Osteocyte (in vitro differentiated cells): ENCODE measurements at regions not wholly inside any gene's neighbourhood (a gene's known extent, or its start where the extent isn't known, plus 50 kb on each side); places are given as distances from the start of the nearest gene placed in this dataset.
A peak's percentile ranks its signal among the peaks of the same experiment; 100 is the strongest.

Experiments used
- DNase-seq: peaks from one replicate; pipeline ENCODE4 v3.0.0; 2021; ENCODE audit warnings: mixed read lengths; ENCODE audit not compliant: unreplicated experiment; ENCODE audit errors: extremely low spot score
- H3K27ac Mint-ChIP-seq: one replicate; pipeline ENCODE4 v1.8.0; 2021; ENCODE audit warnings: mild to moderate bottlenecking, mixed read lengths; ENCODE audit not compliant: unreplicated experiment
- H3K27me3 Mint-ChIP-seq: one replicate; pipeline ENCODE4 v1.8.0; 2021; ENCODE audit warnings: mixed read lengths; ENCODE audit not compliant: unreplicated experiment
- H3K36me3 Mint-ChIP-seq: one replicate; pipeline ENCODE4 v1.8.0; 2021; ENCODE audit warnings: mixed read lengths; ENCODE audit not compliant: unreplicated experiment
- H3K4me1 Mint-ChIP-seq: one replicate; pipeline ENCODE4 v1.8.0; 2021; ENCODE audit warnings: mixed read lengths; ENCODE audit not compliant: unreplicated experiment
- H3K4me3 Mint-ChIP-seq: one replicate; pipeline ENCODE4 v1.8.0; 2021; ENCODE audit warnings: mild to moderate bottlenecking, moderate library complexity, mixed read lengths; ENCODE audit not compliant: unreplicated experiment
- H3K9me3 Mint-ChIP-seq: one replicate; pipeline ENCODE4 v1.8.0; 2021; ENCODE audit warnings: mixed read lengths; ENCODE audit not compliant: unreplicated experiment
- TF ChIP-seq, protein P1 (sequence below): fragments of 200-600 bp; sonication (generic); IDR thresholded peaks from 2 replicates; pipeline ENCODE4 v1.5.0; 2021; ENCODE audit warnings: antibody characterized with exemption, mild to moderate bottlenecking, moderate library complexity

DNA sequence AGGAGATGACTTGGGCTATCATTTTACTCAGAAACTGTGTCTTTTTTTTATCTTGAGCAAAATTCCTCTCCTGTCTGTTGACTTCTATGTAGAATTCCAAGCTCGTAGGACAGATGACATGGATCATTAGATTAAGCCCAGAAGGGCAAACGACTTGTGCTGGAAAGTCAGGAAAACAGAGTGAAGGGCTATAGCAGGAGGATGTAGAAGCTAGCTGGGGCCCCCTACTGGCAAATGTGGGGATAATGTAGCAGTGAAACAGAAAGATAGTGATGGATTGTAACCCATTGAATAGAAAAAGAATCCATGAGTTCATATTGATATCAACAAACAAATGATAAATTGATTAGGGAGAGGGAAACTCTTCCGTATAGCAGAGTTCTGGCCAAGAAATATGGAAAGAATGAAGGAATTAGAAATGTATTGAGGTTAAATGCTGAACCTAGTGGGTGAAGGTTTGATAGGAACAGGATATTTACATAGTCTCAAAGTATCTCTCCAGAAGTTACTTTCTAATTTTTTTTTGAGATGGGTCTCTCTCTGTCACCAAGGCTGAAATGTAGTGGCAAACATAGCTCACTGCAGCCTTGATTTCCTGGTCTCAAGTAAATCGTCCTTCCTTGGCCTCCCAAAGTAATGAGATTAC lies 103.6 kb downstream of the LYZL1 start:
- no peak for DNase-seq
- Mint-ChIP-seq H3K4me3 (no peak overlapping the region), H3K36me3 (no peaks in the 10 kb centered on the region), H3K27ac (no peak overlapping the region), H3K27me3 (peaks cover 54% of the 10 kb centered on the region), H3K4me1 (peaks cover 6% of the 10 kb centered on the region), H3K9me3 (no peaks in the 10 kb centered on the region)
- TF ChIP-seq, protein P1, sequence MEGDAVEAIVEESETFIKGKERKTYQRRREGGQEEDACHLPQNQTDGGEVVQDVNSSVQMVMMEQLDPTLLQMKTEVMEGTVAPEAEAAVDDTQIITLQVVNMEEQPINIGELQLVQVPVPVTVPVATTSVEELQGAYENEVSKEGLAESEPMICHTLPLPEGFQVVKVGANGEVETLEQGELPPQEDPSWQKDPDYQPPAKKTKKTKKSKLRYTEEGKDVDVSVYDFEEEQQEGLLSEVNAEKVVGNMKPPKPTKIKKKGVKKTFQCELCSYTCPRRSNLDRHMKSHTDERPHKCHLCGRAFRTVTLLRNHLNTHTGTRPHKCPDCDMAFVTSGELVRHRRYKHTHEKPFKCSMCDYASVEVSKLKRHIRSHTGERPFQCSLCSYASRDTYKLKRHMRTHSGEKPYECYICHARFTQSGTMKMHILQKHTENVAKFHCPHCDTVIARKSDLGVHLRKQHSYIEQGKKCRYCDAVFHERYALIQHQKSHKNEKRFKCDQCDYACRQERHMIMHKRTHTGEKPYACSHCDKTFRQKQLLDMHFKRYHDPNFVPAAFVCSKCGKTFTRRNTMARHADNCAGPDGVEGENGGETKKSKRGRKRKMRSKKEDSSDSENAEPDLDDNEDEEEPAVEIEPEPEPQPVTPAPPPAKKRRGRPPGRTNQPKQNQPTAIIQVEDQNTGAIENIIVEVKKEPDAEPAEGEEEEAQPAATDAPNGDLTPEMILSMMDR, result peak; percentile 76

DNA sequence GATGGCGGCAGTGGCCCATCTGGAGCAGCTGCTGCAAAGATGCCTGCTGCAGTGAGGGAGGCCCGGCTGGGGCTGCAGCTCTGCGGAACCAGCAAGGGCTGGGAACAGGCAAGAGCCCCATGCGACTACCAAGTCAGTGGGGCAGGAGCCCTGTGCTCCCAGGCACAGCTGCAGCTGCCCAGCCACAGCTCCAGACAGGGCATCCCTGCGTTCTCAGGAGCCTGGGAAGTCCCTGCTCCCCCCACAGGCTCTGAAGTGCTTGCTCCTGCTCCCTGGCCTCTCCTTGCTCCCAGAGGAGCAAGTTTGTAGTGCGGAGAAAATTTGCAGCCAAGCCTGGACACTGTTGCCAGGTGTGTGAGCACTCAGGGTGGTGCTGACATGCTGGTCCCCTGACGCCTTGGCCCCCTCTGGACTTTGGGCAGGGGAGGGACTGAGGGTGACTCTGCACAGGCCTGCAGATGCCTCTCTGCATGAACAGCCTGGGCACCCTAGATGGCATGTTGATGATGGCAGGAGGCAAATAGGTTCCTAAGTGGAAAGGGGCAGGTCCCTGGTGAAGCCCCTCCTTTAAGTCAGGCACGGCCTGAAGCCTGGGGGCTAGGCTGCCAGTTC lies 105.6 kb downstream of the LYZL1 start:
- Mint-ChIP-seq H3K27me3 (peaks cover 54% of the 10 kb centered on the region), H3K9me3 (no peaks in the 10 kb centered on the region), H3K4me3 (no peak overlapping the region), H3K36me3 (no peaks in the 10 kb centered on the region), H3K27ac (no peak overlapping the region), H3K4me1 (no peaks in the 10 kb centered on the region)
- DNase-seq, result peak; percentile 57
- TF ChIP-seq, protein P1, result no peak

DNA sequence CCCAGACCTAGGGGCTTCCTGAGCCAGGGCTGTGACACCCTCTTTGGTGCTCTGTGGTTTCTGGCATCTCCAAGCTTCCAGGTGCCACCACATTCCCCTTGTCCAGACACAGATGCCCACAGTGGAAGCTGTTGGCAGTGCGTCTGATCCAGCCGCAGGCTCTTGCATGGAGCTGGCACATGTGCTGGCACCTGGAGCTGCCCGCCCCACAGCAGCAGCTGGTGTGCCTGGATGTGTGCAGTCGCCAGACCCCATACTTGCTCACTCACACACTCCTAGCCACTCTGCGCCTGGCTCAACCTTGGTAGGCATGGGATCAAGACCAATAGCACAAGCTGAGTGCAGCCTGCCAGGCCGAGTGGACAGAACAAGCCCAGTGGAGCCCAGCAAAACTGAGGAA lies 106.5 kb downstream of the LYZL1 start:
- Mint-ChIP-seq H3K27ac (no peak overlapping the region), H3K36me3 (no peaks in the 10 kb centered on the region), H3K9me3 (no peaks in the 10 kb centered on the region), H3K4me1 (no peaks in the 10 kb centered on the region), H3K27me3 (peaks cover 50% of the 10 kb centered on the region), H3K4me3 (no peak overlapping the region)
- TF ChIP-seq, protein P1, result no peak
- DNase-seq, result peak; percentile 79

DNA sequence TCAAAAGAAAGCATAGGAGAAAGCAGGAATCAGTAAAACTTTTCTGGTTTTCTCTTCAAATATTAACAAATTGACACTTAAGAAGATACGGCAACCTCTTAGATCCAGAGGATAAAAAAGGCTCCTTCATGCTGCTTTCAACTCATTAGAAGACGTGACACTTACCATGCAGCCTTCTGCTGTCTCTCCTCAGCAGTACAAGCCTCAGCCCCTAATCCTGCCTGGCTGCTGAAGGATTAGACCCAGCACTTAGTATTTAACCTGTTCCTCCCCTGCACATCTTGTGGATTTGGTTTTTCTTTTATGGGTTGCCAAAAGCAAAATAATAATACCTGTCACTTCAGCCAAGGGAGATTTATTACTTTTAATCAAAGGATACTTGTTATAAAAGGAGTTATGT lies 108.4 kb downstream of the LYZL1 start:
- Mint-ChIP-seq H3K4me3 (no peak overlapping the region), H3K27ac (no peak overlapping the region), H3K27me3 (peaks cover 54% of the 10 kb centered on the region), H3K4me1 (no peaks in the 10 kb centered on the region), H3K9me3 (peaks cover 14% of the 10 kb centered on the region), H3K36me3 (no peaks in the 10 kb centered on the region)
- no peak for DNase-seq
- TF ChIP-seq, protein P1, result no peak

DNA sequence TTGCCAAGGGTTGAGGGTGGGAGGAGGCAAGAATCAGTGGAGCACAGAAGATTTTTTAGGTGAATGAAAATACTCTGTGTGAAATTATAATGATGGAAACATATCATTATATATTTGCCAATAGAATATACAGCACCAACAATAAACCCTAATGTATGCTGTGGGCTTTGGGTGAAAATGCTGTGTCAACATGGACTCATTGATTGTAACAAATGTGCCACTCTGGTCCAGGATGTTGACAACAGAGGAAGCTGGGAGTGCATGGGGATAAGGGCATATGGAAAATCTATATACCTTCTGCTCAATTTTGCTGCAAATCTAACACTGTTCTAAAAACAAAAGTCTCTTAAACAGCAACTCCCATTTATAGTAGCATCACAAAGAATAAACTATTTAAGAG lies 114.3 kb downstream of the LYZL1 start:
- Mint-ChIP-seq H3K27ac (no peak overlapping the region), H3K36me3 (no peaks in the 10 kb centered on the region), H3K4me3 (no peak overlapping the region), H3K27me3 (peaks cover 29% of the 10 kb centered on the region), H3K9me3 (peaks cover 32% of the 10 kb centered on the region), H3K4me1 (no peaks in the 10 kb centered on the region)
- no peak for DNase-seq
- TF ChIP-seq, protein P1, result no peak
